ENCODE measurements at regions not wholly inside any gene's neighbourhood (a gene's known extent, or its start where the extent isn't known, plus 50 kb on each side); places are given as distances from the start of the nearest gene placed in this dataset.
"Not testable (repeated sequence)": the region's sequence is repeated elsewhere in the genome, so short reads cannot be mapped to it uniquely, and the experiment has no call there.

DNA sequence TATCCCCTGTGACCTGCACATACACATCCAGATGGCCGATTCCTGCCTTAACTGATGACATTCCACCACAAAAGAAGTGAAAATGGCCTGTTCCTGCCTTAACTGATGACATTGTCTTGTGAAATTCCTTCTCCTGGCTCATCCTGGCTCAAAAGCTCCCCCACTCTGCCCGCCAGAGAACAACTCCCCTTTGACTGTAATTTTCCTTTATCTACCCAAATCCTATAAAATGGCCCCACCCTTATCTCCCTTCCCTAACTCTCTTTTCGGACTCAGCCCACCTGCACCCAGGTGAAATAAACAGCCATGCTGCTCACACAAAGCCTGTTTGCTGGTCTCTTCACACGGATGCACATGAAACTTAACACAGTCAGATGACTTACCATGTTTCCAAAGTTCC is 403.8 kb downstream of the TBC1D32 start:
- not testable (repeated sequence) for TF ChIP-seq TCF7 (IDR thresholded peaks at IDR 0.05; ENCODE audit: low read depth); MBNL3 (CRISPR knock-in tag; conservative IDR thresholded peaks at IDR 0.05); NR2C2 (CRISPR knock-in tag; IDR thresholded peaks at IDR 0.05; ENCODE audit: borderline replicate concordance)
